ENCODE measurements at regions not wholly inside any gene's neighbourhood (a gene's known extent, or its start where the extent isn't known, plus 50 kb on each side); places are given as distances from the start of the nearest gene placed in this dataset.

DNA sequence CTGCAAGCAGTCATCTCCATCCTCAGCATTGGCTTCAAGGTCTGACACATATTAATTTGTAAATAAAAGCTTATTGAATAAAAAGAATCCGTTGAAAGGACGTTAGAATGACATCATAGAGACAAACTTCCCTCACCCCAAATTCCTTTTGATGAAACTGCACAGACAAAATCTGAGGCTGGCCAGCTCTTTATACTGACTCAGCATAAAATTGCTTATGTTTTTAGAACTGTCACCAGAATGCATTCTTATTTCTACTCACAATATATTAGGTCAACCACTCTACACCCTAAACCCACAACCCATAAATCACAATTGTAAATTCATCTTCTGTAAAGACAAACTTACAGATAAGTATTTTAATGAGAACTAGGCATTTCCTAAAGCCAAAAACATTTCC lies 359.2 kb upstream of the TEX13C start:
- H3K27me3 ChIP-seq (ENCODE audit: control insufficient read depth, insufficient read depth, low read length) = no peaks in the 10 kb centered on the region
- H3K4me1 ChIP-seq (ENCODE audit: control insufficient read depth, insufficient read depth, low read length) = no peaks in the 10 kb centered on the region
- H3K4me3 ChIP-seq (ENCODE audit: low read length) = no peak overlapping the region
- no peak overlapping the region for H3K27ac ChIP-seq (ENCODE audit: low read length)
- DNase-seq = no peak
- no CpG with 5 or more reads among the region's 2 CpGs for WGBS (ENCODE audit: insufficient coverage)
- H3K36me3 ChIP-seq (ENCODE audit: control insufficient read depth, insufficient read depth, low read length) = no peaks in the 10 kb centered on the region
- no peaks in the 10 kb centered on the region for H3K9me3 ChIP-seq (replicated peaks; ENCODE audit: control insufficient read depth, low read depth, low read length)

DNA sequence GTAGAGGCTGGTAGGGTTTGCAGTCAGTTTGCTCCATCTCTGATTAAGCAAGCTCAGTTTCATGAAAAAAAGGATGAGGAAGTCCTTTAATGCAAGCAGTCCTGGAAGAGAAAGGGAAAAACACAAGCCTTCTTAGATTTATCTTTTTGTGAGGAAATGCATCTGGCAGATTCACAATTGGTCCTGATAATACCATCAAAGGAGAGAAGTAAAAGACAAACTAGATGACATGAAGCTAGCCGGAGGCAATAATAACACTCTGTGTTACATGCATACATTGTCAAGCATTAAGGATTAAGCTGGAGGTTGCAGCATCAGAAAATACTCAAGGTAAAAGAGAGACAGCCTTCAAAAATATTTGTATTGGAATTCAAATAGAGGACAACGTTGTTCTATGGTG lies 356.0 kb upstream of the TEX13C start, which contains the start of gene TENM1:
Gene TENM1 (minus strand): TSS at position 101 of the 400 bp plus-strand sequence.
- H3K9me3 ChIP-seq (replicated peaks; ENCODE audit: control insufficient read depth, low read depth, low read length) = no peaks in the 10 kb centered on the region
- H3K4me1 ChIP-seq (ENCODE audit: control insufficient read depth, insufficient read depth, low read length) = no peaks in the 10 kb centered on the region
- DNase-seq = no peak
- no peaks in the 10 kb centered on the region for H3K36me3 ChIP-seq (ENCODE audit: control insufficient read depth, insufficient read depth, low read length)
- H3K27ac ChIP-seq (ENCODE audit: low read length) = no peak within 1 kb of the TSS
- H3K27me3 ChIP-seq (ENCODE audit: control insufficient read depth, insufficient read depth, low read length) = no peaks in the 10 kb centered on the region
- no CpG with 5 or more reads among the region's 2 CpGs for WGBS (ENCODE audit: insufficient coverage)
- no peak within 1 kb of the TSS for H3K4me3 ChIP-seq (ENCODE audit: low read length)

DNA sequence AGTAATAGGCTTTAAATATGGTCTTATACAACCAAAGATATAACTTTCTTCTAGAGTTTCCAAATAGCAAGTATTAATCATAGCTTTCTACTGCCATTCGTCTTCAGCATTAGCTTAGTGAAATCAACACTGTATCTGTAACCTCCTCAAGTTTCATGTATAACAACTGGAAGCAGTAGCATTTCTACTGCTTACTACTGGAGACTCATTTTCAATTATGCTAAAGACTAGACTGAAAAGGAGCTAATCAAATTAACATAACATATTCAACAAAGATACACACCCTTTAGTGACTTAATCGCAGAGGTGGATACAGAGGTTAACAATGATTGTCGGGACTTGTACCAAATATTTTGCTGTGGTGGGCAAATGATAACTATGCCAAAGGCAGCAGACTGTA lies 344.2 kb upstream of the TEX13C start:
- H3K4me1 ChIP-seq (ENCODE audit: control insufficient read depth, insufficient read depth, low read length) = no peaks in the 10 kb centered on the region
- H3K36me3 ChIP-seq (ENCODE audit: control insufficient read depth, insufficient read depth, low read length) = no peaks in the 10 kb centered on the region
- WGBS (ENCODE audit: insufficient coverage) = no CpG with 5 or more reads among the region's 3 CpGs
- no peak for DNase-seq
- no peak overlapping the region for H3K27ac ChIP-seq (ENCODE audit: low read length)
- H3K4me3 ChIP-seq (ENCODE audit: low read length) = no peak overlapping the region
- H3K9me3 ChIP-seq (replicated peaks; ENCODE audit: control insufficient read depth, low read depth, low read length) = no peaks in the 10 kb centered on the region
- no peaks in the 10 kb centered on the region for H3K27me3 ChIP-seq (ENCODE audit: control insufficient read depth, insufficient read depth, low read length)

DNA sequence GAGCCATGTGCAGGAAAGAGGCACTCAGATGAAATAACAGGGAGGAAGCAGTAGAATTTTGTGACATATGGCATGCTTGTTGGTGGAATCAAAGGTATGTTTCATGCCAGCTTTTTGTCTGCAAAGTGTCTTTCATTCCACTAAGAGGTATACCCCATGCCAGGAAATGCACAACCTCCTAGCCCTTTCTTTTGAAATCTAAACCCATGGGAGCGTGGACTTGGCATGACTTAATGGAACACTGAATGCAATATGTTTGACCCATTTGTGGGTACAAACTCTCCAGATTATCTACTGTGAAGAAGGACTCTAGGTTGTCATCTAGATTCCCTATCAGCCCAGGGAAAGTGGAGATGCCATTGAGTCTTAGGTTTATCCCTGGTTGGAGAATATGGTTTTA lies 338.3 kb upstream of the TEX13C start:
- no peaks in the 10 kb centered on the region for H3K36me3 ChIP-seq (ENCODE audit: control insufficient read depth, insufficient read depth, low read length)
- no peak for DNase-seq
- H3K4me1 ChIP-seq (ENCODE audit: control insufficient read depth, insufficient read depth, low read length) = no peaks in the 10 kb centered on the region
- no peaks in the 10 kb centered on the region for H3K9me3 ChIP-seq (replicated peaks; ENCODE audit: control insufficient read depth, low read depth, low read length)
- H3K4me3 ChIP-seq (ENCODE audit: low read length) = no peak overlapping the region
- no peak overlapping the region for H3K27ac ChIP-seq (ENCODE audit: low read length)
- H3K27me3 ChIP-seq (ENCODE audit: control insufficient read depth, insufficient read depth, low read length) = no peaks in the 10 kb centered on the region
- no CpG with 5 or more reads among the region's 1 CpG for whole genome bisulfite sequencing (ENCODE audit: insufficient coverage)

DNA sequence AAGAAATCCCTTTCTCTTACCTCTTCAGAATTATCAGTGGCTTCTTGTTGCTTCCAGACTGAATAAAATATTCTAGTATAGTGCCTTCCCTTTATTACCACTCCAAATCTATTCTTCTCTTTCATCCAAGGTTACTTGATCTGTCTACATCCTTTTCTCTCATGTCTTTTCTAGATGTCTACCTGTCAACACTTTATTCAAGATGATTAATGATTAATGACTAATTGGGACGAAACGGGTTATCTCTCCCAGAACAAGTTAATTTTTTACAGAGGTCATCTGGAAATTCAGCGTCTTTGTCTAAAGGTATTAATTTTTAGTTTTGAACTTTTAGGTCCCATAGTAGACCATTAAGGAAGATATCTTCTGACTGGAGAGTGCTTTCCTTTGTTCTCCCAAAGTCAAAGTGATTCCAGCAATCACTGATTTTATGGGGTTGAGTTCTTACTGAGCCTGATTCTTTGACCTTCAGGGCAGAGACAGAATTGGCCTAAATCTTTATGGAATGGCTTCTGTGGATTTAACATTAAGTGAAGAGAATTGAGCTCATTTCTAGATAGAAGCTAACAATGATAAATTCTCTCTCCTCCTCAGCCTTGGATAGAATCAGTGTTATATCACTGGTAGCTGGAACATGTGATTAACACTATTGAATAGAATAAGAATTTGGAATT lies 335.4 kb upstream of the TEX13C start:
- Histone ChIP-seq H3K4me3 (ENCODE audit: low read length) (no peak overlapping the region), H3K9me3 (replicated peaks; ENCODE audit: control insufficient read depth, low read depth, low read length) (no peaks in the 10 kb centered on the region), H3K27me3 (ENCODE audit: control insufficient read depth, insufficient read depth, low read length) (no peaks in the 10 kb centered on the region), H3K27ac (ENCODE audit: low read length) (no peak overlapping the region), H3K36me3 (ENCODE audit: control insufficient read depth, insufficient read depth, low read length) (no peaks in the 10 kb centered on the region), H3K4me1 (ENCODE audit: control insufficient read depth, insufficient read depth, low read length) (no peaks in the 10 kb centered on the region)
- WGBS (ENCODE audit: insufficient coverage) = no CpG with 5 or more reads among the region's 3 CpGs
- no peak for DNase-seq

DNA sequence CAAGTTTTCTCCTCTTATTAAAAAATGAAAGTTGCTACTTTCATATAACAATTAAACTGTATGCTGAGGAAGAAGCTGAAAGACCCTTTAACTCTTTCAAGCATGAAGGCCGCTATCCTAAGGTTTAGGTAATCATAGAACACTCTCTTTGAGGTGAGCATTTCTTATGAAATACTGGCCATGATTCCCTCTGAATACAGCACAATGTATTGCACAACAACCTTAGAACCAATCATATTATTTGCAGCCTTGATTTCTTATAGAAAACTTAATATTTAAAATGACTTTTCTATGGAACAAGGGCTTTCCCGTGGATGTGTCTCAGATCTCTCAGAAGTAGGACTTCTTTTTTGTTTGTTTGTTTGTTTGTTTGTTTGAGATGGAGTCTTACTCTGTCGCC lies 333.4 kb upstream of the TEX13C start:
- Histone ChIP-seq H3K4me1 (ENCODE audit: control insufficient read depth, insufficient read depth, low read length) (no peaks in the 10 kb centered on the region), H3K9me3 (replicated peaks; ENCODE audit: control insufficient read depth, low read depth, low read length) (no peaks in the 10 kb centered on the region), H3K27ac (ENCODE audit: low read length) (no peak overlapping the region), H3K4me3 (ENCODE audit: low read length) (no peak overlapping the region), H3K27me3 (ENCODE audit: control insufficient read depth, insufficient read depth, low read length) (no peaks in the 10 kb centered on the region), H3K36me3 (ENCODE audit: control insufficient read depth, insufficient read depth, low read length) (no peaks in the 10 kb centered on the region)
- WGBS (ENCODE audit: insufficient coverage) = 60% methylated on average over 1 of the region's 3 CpGs
- no peak for DNase-seq

DNA sequence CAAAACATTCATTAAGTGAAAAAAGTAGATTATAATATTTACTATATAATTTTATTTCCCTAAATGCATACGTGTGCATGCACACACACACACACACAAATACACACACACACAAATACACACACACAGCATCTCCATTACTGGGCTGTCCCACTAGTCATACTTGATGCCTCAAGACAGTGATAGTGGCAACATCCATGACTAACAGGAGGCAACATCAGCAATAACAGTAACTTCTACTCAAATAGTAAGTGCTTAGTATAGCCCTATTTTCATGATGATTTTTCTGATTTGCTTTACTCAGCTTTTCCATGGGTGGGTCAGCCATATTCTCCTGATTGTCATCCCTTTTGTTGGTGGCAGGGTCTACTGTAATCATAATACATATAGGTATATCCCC lies 325.9 kb upstream of the TEX13C start:
- H3K27ac ChIP-seq (ENCODE audit: low read length) = no peak overlapping the region
- H3K27me3 ChIP-seq (ENCODE audit: control insufficient read depth, insufficient read depth, low read length) = no peaks in the 10 kb centered on the region
- no peak overlapping the region for H3K4me3 ChIP-seq (ENCODE audit: low read length)
- H3K9me3 ChIP-seq (replicated peaks; ENCODE audit: control insufficient read depth, low read depth, low read length) = no peaks in the 10 kb centered on the region
- no peaks in the 10 kb centered on the region for H3K4me1 ChIP-seq (ENCODE audit: control insufficient read depth, insufficient read depth, low read length)
- no peaks in the 10 kb centered on the region for H3K36me3 ChIP-seq (ENCODE audit: control insufficient read depth, insufficient read depth, low read length)
- no CpG with 5 or more reads among the region's 1 CpG for WGBS (ENCODE audit: insufficient coverage)
- DNase-seq = no peak

DNA sequence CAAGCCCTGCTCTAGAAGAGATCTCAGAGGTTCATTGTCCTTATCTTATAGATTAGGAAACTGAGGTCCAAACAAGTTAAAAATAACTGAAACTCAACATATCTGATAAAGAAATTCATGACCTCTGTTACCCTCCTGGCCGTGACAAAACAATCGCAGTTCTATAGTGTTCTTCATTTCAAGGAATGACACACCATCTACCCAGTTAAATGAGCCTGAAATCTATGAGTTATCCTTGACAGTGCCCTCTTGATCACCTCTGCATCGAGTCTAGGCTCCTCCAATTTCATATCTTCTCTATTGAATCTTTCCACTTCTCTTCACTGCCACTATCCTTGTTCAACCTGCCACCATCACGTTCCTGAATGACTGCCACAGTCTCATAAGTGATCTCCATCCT lies 325.3 kb upstream of the TEX13C start:
- H3K9me3 ChIP-seq (replicated peaks; ENCODE audit: control insufficient read depth, low read depth, low read length) = no peaks in the 10 kb centered on the region
- no peak for DNase-seq
- 68% methylated on average over 4 of the region's 4 CpGs for WGBS (ENCODE audit: insufficient coverage)
- no peaks in the 10 kb centered on the region for H3K36me3 ChIP-seq (ENCODE audit: control insufficient read depth, insufficient read depth, low read length)
- no peaks in the 10 kb centered on the region for H3K27me3 ChIP-seq (ENCODE audit: control insufficient read depth, insufficient read depth, low read length)
- no peak overlapping the region for H3K4me3 ChIP-seq (ENCODE audit: low read length)
- no peak overlapping the region for H3K27ac ChIP-seq (ENCODE audit: low read length)
- H3K4me1 ChIP-seq (ENCODE audit: control insufficient read depth, insufficient read depth, low read length) = no peaks in the 10 kb centered on the region

DNA sequence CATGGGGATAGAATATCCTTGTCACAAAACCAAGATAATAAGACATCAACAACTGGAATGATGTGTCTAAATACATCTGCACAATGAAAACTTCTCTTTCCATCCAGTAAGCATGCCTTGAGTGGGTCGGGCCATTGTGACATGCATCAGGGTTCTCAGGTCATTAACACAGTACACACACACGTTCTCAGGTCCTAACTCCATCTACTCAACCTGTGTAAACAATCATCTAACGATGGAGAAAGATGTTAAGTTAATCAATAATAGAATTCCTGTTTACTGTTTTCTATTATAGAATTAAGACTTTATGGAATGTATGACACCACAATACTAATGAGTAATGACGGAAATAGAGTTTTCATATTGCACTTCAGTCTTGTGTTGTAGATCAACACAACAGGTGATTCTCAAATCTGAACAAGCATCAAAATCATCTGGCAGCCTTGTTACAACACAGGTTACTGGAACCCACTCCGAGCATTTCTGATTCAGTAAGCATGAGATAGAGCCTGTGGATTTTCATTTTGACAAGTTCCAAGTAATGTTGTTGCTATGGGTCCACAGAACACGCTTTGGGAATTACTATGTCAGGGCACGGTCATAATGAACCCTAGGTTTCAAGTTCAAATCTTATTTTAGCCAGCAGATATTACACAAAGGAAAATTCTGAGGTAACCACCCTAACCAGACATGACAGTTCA lies 315.8 kb upstream of the TEX13C start:
- H3K4me3 ChIP-seq (ENCODE audit: low read length) = no peak overlapping the region
- no peaks in the 10 kb centered on the region for H3K36me3 ChIP-seq (ENCODE audit: control insufficient read depth, insufficient read depth, low read length)
- no peaks in the 10 kb centered on the region for H3K27me3 ChIP-seq (ENCODE audit: control insufficient read depth, insufficient read depth, low read length)
- H3K4me1 ChIP-seq (ENCODE audit: control insufficient read depth, insufficient read depth, low read length) = no peaks in the 10 kb centered on the region
- no peak for DNase-seq
- no peak overlapping the region for H3K27ac ChIP-seq (ENCODE audit: low read length)
- H3K9me3 ChIP-seq (replicated peaks; ENCODE audit: control insufficient read depth, low read depth, low read length) = no peaks in the 10 kb centered on the region
- WGBS (ENCODE audit: insufficient coverage) = 70% methylated on average over 3 of the region's 7 CpGs

DNA sequence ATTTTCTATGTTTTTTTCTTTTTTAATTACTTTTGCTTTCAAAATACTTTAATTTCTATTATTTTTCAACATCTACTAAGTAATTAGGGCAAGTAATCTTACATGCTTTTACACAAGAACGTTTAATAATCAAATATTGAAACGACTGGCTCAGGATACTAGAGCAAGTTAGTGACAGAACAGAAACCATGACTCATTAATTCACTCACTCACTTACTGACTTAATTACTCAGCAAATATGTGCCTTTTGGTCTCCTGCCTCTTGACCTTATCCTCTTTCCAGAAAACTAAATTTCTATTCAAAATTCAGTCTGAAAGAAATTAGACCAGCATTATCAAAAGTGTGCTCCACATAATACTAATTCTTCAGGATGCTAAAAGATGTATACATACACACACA lies 314.9 kb upstream of the TEX13C start:
- no peak for DNase-seq
- Histone ChIP-seq H3K9me3 (replicated peaks; ENCODE audit: control insufficient read depth, low read depth, low read length) (no peaks in the 10 kb centered on the region), H3K27ac (ENCODE audit: low read length) (no peak overlapping the region), H3K36me3 (ENCODE audit: control insufficient read depth, insufficient read depth, low read length) (no peaks in the 10 kb centered on the region), H3K4me3 (ENCODE audit: low read length) (no peak overlapping the region), H3K4me1 (ENCODE audit: control insufficient read depth, insufficient read depth, low read length) (no peaks in the 10 kb centered on the region), H3K27me3 (ENCODE audit: control insufficient read depth, insufficient read depth, low read length) (no peaks in the 10 kb centered on the region)
- no CpG with 5 or more reads among the region's 2 CpGs for WGBS (ENCODE audit: insufficient coverage)
